Tibial artery (tissue), 4 donors: ENCODE measurements at regions not wholly inside any gene's neighbourhood (a gene's known extent, or its start where the extent isn't known, plus 50 kb on each side); places are given as distances from the start of the nearest gene placed in this dataset.

Experiments used
- DNase-seq, 2 donors: peaks; one replicate each; pipeline ENCODE4 v3.0.0-alpha.2; 2019
- H3K27ac ChIP-seq, 2 donors: fragments of 200-600 bp; sonication (generic) in 1 of 2; 1 replicate in 1 of 2; 2 replicates in 1 of 2; pipeline ENCODE4 v1.5.1; 2018 to 2019; ENCODE audit warnings: mild to moderate bottlenecking in 1 of 2
- H3K27me3 ChIP-seq, 2 donors: fragments of 200-600 bp; sonication (generic) in 1 of 2; one replicate each; pipeline versions ENCODE4 v1.5.1 to v1.6.0; 2016 to 2019
- H3K36me3 ChIP-seq, 3 donors: fragments of 200-600 bp; sonication (generic) in 2 of 3; one replicate each; pipeline ENCODE4 v1.5.1; 2016 to 2019; ENCODE audit warnings: mild to moderate bottlenecking in 2 of 3
- H3K4me1 ChIP-seq, 4 donors: fragments of 200-600 bp; sonication (generic) in 2 of 4; 1 replicate in 3 of 4; 2 replicates in 1 of 4; pipeline ENCODE4 v1.5.1; 2016 to 2019
- H3K4me3 ChIP-seq, 2 donors: fragments of 200-600 bp; sonication (generic) in 1 of 2; 1 replicate in 1 of 2; 2 replicates in 1 of 2; pipeline ENCODE4 v1.5.1; 2018 to 2019; ENCODE audit warnings: mild to moderate bottlenecking in 2 of 2
- H3K9me3 ChIP-seq, 3 donors: fragments of 200-600 bp; sonication (generic) in 1 of 3; one replicate each; pipeline ENCODE4 v1.5.1; 2016 to 2019
- intact Hi-C: fragments of 100-400 bp; cut with DNase I; formaldehyde crosslinking; loops from one replicate; pipeline ENCODE4 v1.15.0; 2023; ENCODE audit warnings: low total_unique reads
- TF ChIP-seq, protein P1 (sequence below), 2 experiments: fragments of 200-600 bp in 1 of 2; fragments of 450-650 bp in 1 of 2; IDR thresholded peaks; one replicate each; pipeline ENCODE4 v1.5.1; 2017 to 2019; ENCODE audit warnings: antibody characterized with exemption in 2 of 2, mild to moderate bottlenecking in 1 of 2, moderate library complexity in 1 of 2

DNA sequence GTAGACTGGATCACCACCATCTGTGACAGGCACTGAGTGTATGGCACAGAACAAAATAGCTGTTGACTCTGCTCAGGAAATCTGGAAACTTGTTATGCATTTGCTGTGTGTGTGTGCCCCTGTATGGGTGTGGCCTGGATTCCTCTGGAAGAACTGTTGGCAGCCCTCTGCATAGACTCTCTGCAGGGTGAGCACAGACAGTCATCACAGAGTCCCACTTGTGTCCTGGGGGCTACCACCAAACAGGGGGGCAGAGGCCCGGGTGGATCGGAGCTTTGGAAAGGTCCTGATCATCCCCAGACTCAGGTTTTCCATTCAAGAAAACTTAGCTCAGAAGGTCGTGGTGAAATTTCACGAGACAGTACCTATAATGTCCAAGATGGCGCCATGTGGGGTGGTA lies 258.6 kb downstream of the SOX11 start:
- H3K4me1 ChIP-seq: no peaks in the 10 kb centered on the region
- TF ChIP-seq, protein P1, sequence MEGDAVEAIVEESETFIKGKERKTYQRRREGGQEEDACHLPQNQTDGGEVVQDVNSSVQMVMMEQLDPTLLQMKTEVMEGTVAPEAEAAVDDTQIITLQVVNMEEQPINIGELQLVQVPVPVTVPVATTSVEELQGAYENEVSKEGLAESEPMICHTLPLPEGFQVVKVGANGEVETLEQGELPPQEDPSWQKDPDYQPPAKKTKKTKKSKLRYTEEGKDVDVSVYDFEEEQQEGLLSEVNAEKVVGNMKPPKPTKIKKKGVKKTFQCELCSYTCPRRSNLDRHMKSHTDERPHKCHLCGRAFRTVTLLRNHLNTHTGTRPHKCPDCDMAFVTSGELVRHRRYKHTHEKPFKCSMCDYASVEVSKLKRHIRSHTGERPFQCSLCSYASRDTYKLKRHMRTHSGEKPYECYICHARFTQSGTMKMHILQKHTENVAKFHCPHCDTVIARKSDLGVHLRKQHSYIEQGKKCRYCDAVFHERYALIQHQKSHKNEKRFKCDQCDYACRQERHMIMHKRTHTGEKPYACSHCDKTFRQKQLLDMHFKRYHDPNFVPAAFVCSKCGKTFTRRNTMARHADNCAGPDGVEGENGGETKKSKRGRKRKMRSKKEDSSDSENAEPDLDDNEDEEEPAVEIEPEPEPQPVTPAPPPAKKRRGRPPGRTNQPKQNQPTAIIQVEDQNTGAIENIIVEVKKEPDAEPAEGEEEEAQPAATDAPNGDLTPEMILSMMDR (IDR thresholded peaks at IDR 0.05): no peak
- H3K9me3 ChIP-seq: no peaks in the 10 kb centered on the region
- no peak overlapping the region for H3K27ac ChIP-seq
- intact Hi-C loops: no loop called here
- H3K36me3 ChIP-seq: no peaks in the 10 kb centered on the region
- no peak overlapping the region for H3K4me3 ChIP-seq
- no peaks in the 10 kb centered on the region for H3K27me3 ChIP-seq
- DNase-seq: no peak

DNA sequence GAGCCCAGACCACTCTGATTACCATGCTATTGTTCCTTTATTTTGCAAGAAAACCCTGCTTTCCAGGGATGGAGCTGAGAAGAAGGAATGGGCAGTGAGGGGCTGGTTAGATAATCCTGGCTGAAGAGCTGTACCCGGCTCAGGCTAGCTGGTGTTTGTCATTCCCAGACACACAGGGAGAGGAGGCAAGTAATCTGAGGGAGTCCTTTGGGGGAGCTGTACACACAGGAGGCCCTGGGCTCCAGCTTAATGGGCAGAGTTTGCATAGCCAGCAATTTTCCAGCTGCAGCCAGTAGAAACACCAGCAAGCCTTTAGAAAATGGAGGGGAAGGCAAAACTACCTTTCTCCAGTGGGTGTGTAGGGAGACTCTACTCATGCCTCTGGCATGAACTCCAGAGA lies 259.3 kb downstream of the SOX11 start:
- TF ChIP-seq, protein P1 (IDR thresholded peaks at IDR 0.05): no peak
- Histone ChIP-seq H3K27ac (no peak overlapping the region), H3K27me3 (no peaks in the 10 kb centered on the region), H3K4me3 (no peak overlapping the region), H3K4me1 (no peaks in the 10 kb centered on the region), H3K36me3 (no peaks in the 10 kb centered on the region), H3K9me3 (no peaks in the 10 kb centered on the region)
- intact Hi-C loops: no loop called here
- DNase-seq: no peak

DNA sequence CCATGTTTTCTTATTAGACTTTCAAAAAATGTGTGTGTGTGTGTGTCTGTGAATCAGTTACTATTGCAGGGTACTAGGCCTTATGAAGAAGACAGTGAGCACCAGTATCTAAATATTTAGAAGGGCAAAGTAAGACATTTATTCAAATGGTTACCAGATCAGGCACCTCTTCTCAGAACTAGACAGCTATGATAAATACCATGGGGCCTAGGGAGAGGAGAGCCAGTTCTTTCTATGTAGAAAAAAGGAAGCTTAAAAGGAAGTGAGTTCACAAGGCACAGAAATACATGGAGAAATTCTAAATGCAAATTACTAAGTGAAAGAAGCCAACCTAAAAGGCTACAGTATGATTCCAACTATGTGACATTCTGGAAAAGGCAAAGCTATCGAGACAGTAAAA lies 261.3 kb downstream of the SOX11 start:
- H3K27ac ChIP-seq: no peak overlapping the region
- H3K36me3 ChIP-seq: no peaks in the 10 kb centered on the region
- H3K9me3 ChIP-seq: no peaks in the 10 kb centered on the region
- TF ChIP-seq, protein P1 (IDR thresholded peaks at IDR 0.05): no peak
- DNase-seq: no peak
- H3K4me3 ChIP-seq: no peak overlapping the region
- H3K4me1 ChIP-seq: no peaks in the 10 kb centered on the region
- H3K27me3 ChIP-seq: no peaks in the 10 kb centered on the region
- intact Hi-C loops: no loop called here

DNA sequence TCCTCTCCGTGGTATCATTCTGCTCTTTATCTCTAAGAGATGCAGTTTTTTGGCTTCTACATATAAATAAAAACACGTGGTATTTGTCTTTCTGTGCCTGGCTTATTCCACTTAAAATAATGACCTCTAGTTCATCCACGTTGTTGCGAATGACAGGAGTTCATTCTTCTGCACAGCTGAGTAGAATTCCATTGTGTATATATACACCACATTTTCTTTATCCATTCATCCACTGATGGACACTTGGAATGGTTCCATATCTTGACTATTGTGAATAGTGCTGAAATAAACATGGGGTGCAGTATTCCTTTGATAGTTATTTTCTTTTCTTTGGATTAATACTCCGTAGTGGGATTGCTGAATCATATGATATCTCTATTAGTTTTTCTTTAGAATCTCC lies 262.3 kb downstream of the SOX11 start:
- Histone ChIP-seq H3K4me3 (no peak overlapping the region), H3K36me3 (no peaks in the 10 kb centered on the region), H3K27ac (no peak overlapping the region), H3K4me1 (no peaks in the 10 kb centered on the region), H3K9me3 (no peaks in the 10 kb centered on the region), H3K27me3 (no peaks in the 10 kb centered on the region)
- intact Hi-C loops: no loop called here
- TF ChIP-seq, protein P1 (IDR thresholded peaks at IDR 0.05): no peak
- DNase-seq: no peak

DNA sequence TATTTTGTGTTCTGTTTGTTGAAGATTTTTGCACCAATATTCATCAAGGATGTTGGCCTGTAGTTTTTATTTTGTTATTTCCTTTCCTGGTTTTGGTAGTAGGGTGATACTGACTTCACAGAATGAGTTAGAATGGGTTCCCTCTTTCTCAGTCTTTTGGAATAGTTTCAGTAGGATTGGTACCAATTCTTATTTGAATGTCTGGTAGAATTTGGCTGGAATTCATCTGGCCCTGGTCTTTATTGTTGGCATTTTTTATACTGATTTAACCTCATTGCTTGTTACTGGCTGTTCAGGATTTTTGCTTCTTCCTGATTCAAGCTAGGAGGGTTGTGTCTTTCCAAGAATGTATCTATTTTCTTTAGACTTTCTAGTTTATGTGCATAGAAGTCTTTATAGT lies 263.7 kb downstream of the SOX11 start:
- H3K9me3 ChIP-seq: no peaks in the 10 kb centered on the region
- no peak overlapping the region for H3K4me3 ChIP-seq
- intact Hi-C loops: no loop called here
- DNase-seq: no peak
- no peaks in the 10 kb centered on the region for H3K36me3 ChIP-seq
- no peaks in the 10 kb centered on the region for H3K27me3 ChIP-seq
- H3K4me1 ChIP-seq: no peaks in the 10 kb centered on the region
- no peak overlapping the region for H3K27ac ChIP-seq
- TF ChIP-seq, protein P1 (IDR thresholded peaks at IDR 0.05): no peak
